Liver (tissue), 8 donors: ENCODE measurements at regions not wholly inside any gene's neighbourhood (a gene's known extent, or its start where the extent isn't known, plus 50 kb on each side); places are given as distances from the start of the nearest gene placed in this dataset.

Experiments used
- DNase-seq: peaks from one replicate; pipeline ENCODE4 v3.0.0-alpha.2; 2017; ENCODE audit warnings: low spot score
- H3K27ac ChIP-seq, 2 donors: one replicate each; pipeline ENCODE4 v1.7.0; 2013; ENCODE audit warnings: inconsistent platforms in 2 of 2, low read length in 2 of 2, control low read depth in 1 of 2, low read depth in 1 of 2, mild to moderate bottlenecking in 1 of 2
- H3K27me3 ChIP-seq, 4 donors: one replicate each; pipeline versions ENCODE4 v1.6.1 to v1.7.0; 2013; ENCODE audit warnings: low read length in 3 of 4, inconsistent platforms in 1 of 4, mild to moderate bottlenecking in 1 of 4, moderate library complexity in 1 of 4; ENCODE audit not compliant: control insufficient read depth in 4 of 4, insufficient read depth in 4 of 4
- H3K36me3 ChIP-seq, 4 donors: one replicate each; pipeline versions ENCODE4 v1.6.1 to v1.7.0; 2013; ENCODE audit warnings: low read length in 3 of 4, mild to moderate bottlenecking in 3 of 4, low read depth in 1 of 4, moderate library complexity in 1 of 4; ENCODE audit not compliant: control insufficient read depth in 4 of 4, insufficient read depth in 3 of 4
- H3K4me1 ChIP-seq, 4 donors: one replicate each; pipeline versions ENCODE4 v1.6.1 to v1.7.0; 2013; ENCODE audit warnings: low read length in 3 of 4, mild to moderate bottlenecking in 3 of 4, moderate library complexity in 1 of 4; ENCODE audit not compliant: control insufficient read depth in 4 of 4, insufficient read depth in 4 of 4
- H3K4me3 ChIP-seq, 3 donors: one replicate each; pipeline versions ENCODE4 v1.6.1 to v1.7.0; 2013; ENCODE audit warnings: low read length in 3 of 3, control low read depth in 1 of 3, low read depth in 1 of 3, mild to moderate bottlenecking in 1 of 3
- H3K9ac ChIP-seq, 2 donors: one replicate each; pipeline ENCODE4 v1.7.0; 2013; ENCODE audit warnings: low read length in 2 of 2, mild to moderate bottlenecking in 2 of 2, moderate library complexity in 2 of 2, control low read depth in 1 of 2, low read depth in 1 of 2
- H3K9me3 ChIP-seq, 4 donors: one replicate each; pipeline versions ENCODE4 v1.6.1 to v1.7.0; 2013; ENCODE audit warnings: low read length in 3 of 4; ENCODE audit not compliant: control insufficient read depth in 4 of 4
- ATF3 ChIP-seq: IDR thresholded peaks from 2 replicates; pipeline ENCODE4 v1.6.1; 2016; ENCODE audit warnings: antibody characterized with exemption
- CTCF ChIP-seq: fragments of 150-350 bp; IDR thresholded peaks from 2 replicates; pipeline ENCODE4 v1.5.1; 2017; ENCODE audit warnings: improper control_type of control experiment, low read depth, low read length; ENCODE audit not compliant: missing input control
- EGR1 ChIP-seq, 2 donors: IDR thresholded peaks; 2 replicates each; pipeline ENCODE4 v1.6.1; 2016 to 2018; ENCODE audit warnings: antibody characterized with exemption in 2 of 2, low read depth in 2 of 2
- FOXA1 ChIP-seq: IDR thresholded peaks from 2 replicates; pipeline ENCODE4 v1.6.1; 2016; ENCODE audit warnings: antibody characterized with exemption
- GABPA ChIP-seq, 2 donors: IDR thresholded peaks in 1 of 2; conservative IDR thresholded peaks in 1 of 2; 2 replicates each; pipeline ENCODE4 v1.6.1; 2016; ENCODE audit warnings: antibody characterized with exemption in 2 of 2, mild to moderate bottlenecking in 1 of 2, moderate library complexity in 1 of 2
- HNF4G ChIP-seq: IDR thresholded peaks from 2 replicates; pipeline ENCODE4 v1.6.1; 2016; ENCODE audit warnings: antibody characterized with exemption
- JUND ChIP-seq, 2 donors: IDR thresholded peaks; 2 replicates each; pipeline ENCODE4 v1.6.1; 2016; ENCODE audit warnings: antibody characterized with exemption in 2 of 2
- NR2F2 ChIP-seq: IDR thresholded peaks from 2 replicates; pipeline ENCODE4 v1.6.1; 2016; ENCODE audit warnings: antibody characterized with exemption
- RAD21 ChIP-seq, 2 donors: IDR thresholded peaks; 2 replicates each; pipeline ENCODE4 v1.6.1; 2016; ENCODE audit warnings: antibody characterized with exemption in 2 of 2, mild to moderate bottlenecking in 2 of 2
- REST ChIP-seq: IDR thresholded peaks from 2 replicates; pipeline ENCODE4 v1.6.1; 2016; ENCODE audit warnings: antibody characterized with exemption, mild to moderate bottlenecking
- RXRA ChIP-seq, 2 donors: IDR thresholded peaks; 2 replicates each; pipeline ENCODE4 v1.6.1; 2017 to 2018; ENCODE audit warnings: antibody characterized with exemption in 2 of 2, mild to moderate bottlenecking in 1 of 2
- SP1 ChIP-seq: IDR thresholded peaks from 2 replicates; pipeline ENCODE4 v1.6.1; 2018; ENCODE audit warnings: antibody characterized with exemption, mild to moderate bottlenecking
- TAF1 ChIP-seq: conservative IDR thresholded peaks from 2 replicates; pipeline ENCODE4 v1.6.1; 2016; ENCODE audit warnings: antibody characterized with exemption, mild to moderate bottlenecking
- YY1 ChIP-seq: IDR thresholded peaks from 2 replicates; pipeline ENCODE4 v1.6.1; 2016; ENCODE audit warnings: antibody characterized with exemption, mild to moderate bottlenecking
- ZBTB33 ChIP-seq: IDR thresholded peaks from 2 replicates; pipeline ENCODE4 v1.6.1; 2016; ENCODE audit warnings: antibody characterized with exemption
- WGBS: extraction: QIAGEN DNeasy Blood & Tissue Kit; methylation state at CpG from one replicate; pipeline ENCODE4 v1.1.7; 2013; 5-methylcytosine and 5-hydroxymethylcytosine counted together
- donor health status: healthy.
- donor health status: healthy.
- donor health status: healthy.
- donor health status: healthy.
- donor health status: healthy.

- Histone ChIP-seq H3K4me1 (no peaks in the 10 kb centered on the region), H3K9ac (no peak overlapping the region), H3K4me3 (no peak overlapping the region), H3K9me3 (no peaks in the 10 kb centered on the region), H3K27ac (no peak overlapping the region), H3K27me3 (peaks cover 0 to 8% (median 3%) of the 10 kb centered on the region in 4 donors), H3K36me3 (no peaks in the 10 kb centered on the region)
- DNase-seq, result no peak
- WGBS, result 56% methylated on average over 9 of the region's 9 CpGs
- TF ChIP-seq ATF3, result no peak
- no peak for TF ChIP-seq HNF4G
- no peak for TF ChIP-seq RXRA (IDR thresholded peaks at IDR 0.05)
- no peak for TF ChIP-seq CTCF
- TF ChIP-seq REST, result no peak
- no peak for TF ChIP-seq JUND (IDR thresholded peaks at IDR 0.05)
- TF ChIP-seq GABPA (IDR thresholded peaks at IDR 0.05 in 1 of 2, conservative IDR thresholded peaks at IDR 0.05 in 1 of 2), result no peak
- TF ChIP-seq TAF1, result no peak
- no peak for TF ChIP-seq NR2F2
- TF ChIP-seq YY1, result no peak
- TF ChIP-seq FOXA1, result no peak
- no peak for TF ChIP-seq EGR1 (IDR thresholded peaks at IDR 0.05; ENCODE audit: low read depth in 2 of 2)
- TF ChIP-seq RAD21 (IDR thresholded peaks at IDR 0.05), result no peak
- no peak for TF ChIP-seq SP1
Observed at GRCh38 chr18:78821396-78821795, 158.2 kb upstream of the SALL3 start.

GRCh38 chr18:78822171-78822948 is 157.3 kb upstream of the SALL3 start:
- Histone ChIP-seq H3K4me1 (no peaks in the 10 kb centered on the region), H3K36me3 (no peaks in the 10 kb centered on the region), H3K27ac (no peak overlapping the region), H3K27me3 (peaks cover 0 to 8% (median 3%) of the 10 kb centered on the region in 4 donors), H3K9ac (no peak overlapping the region), H3K4me3 (no peak overlapping the region), H3K9me3 (no peaks in the 10 kb centered on the region)
- TF ChIP-seq EGR1 (IDR thresholded peaks at IDR 0.05; ENCODE audit: low read depth in 2 of 2) (no peak), CTCF (no peak), RAD21 (IDR thresholded peaks at IDR 0.05) (no peak), ZBTB33 (no peak)
- WGBS, result 81% methylated on average over 27 of the region's 27 CpGs
- DNase-seq, result no peak
